SK-N-SH treated with all-trans-retinoic acid at 6 μM for 48 hours (cell line): ENCODE measurements at regions not wholly inside any gene's neighbourhood (a gene's known extent, or its start where the extent isn't known, plus 50 kb on each side); places are given as distances from the start of the nearest gene placed in this dataset.

Source experiments
- CSRNP3 ChIP-seq: fragments of 250-450 bp; sonication (Bioruptor Pico); IDR thresholded peaks from 2 replicates; pipeline ENCODE4 v1.5.1; 2021; ENCODE audit warnings: mild to moderate bottlenecking, moderate library complexity
- PPARA ChIP-seq: fragments of 250-450 bp; sonication (Bioruptor Pico); IDR thresholded peaks from 2 replicates; pipeline ENCODE4 v1.5.0; 2020; ENCODE audit warnings: mild to moderate bottlenecking, borderline replicate concordance
- RARB ChIP-seq: fragments of 250-450 bp; sonication (Bioruptor Pico); IDR thresholded peaks from 2 replicates; pipeline ENCODE4 v1.8.0; 2021; ENCODE audit warnings: mild to moderate bottlenecking, moderate library complexity
- TCF4 ChIP-seq: fragments of 250-450 bp; sonication (Bioruptor Pico); IDR thresholded peaks from 2 replicates; pipeline ENCODE4 v1.8.0; 2021; ENCODE audit warnings: mild to moderate bottlenecking, moderate library complexity, borderline replicate concordance
- ZFP3 ChIP-seq: fragments of 250-450 bp; sonication (Bioruptor Pico); IDR thresholded peaks from 2 replicates; pipeline ENCODE4 v1.5.0; 2020; ENCODE audit warnings: mild to moderate bottlenecking, moderate library complexity
- ZFP30 ChIP-seq: fragments of 450-650 bp; formaldehyde crosslinking; IDR thresholded peaks from 2 replicates; pipeline ENCODE4 v1.5.0; 2022; ENCODE audit warnings: mild to moderate bottlenecking, moderate library complexity
- TF ChIP-seq, protein P1 (sequence below): fragments of 250-450 bp; sonication (Bioruptor Pico); IDR thresholded peaks from 2 replicates; pipeline ENCODE4 v1.5.1; 2020; ENCODE audit warnings: low read depth, mild to moderate bottlenecking, moderate library complexity
- TF ChIP-seq, protein P2 (sequence below): fragments of 250-450 bp; sonication (Bioruptor Pico); IDR thresholded peaks from 2 replicates; pipeline ENCODE4 v1.8.0; 2021; ENCODE audit warnings: low read depth, mild to moderate bottlenecking, moderate library complexity, borderline replicate concordance

DNA sequence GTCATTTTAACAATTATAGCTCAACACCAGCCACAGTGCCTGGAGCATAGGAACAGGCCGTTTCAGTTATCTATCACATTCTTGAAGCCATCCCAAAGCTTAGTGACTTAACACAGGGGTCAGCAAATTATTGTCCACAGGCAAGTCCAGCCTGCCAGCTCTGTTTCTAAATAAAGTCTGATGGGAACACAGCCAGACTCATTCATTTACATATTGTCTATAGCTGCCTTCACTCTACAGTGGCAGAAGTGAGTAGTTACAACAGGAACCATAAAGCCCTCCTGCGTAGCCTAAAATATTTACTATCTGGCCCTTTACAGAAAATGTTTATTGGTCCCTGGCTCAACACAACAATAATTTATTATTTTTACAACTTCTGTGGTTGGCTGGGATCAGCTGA is 407.5 kb upstream of the AUTS2 start:
- TF ChIP-seq CSRNP3 (CRISPR knock-in tag): no peak
- no peak for TF ChIP-seq RARB (CRISPR knock-in tag)
- no peak for TF ChIP-seq PPARA (CRISPR knock-in tag)
- TF ChIP-seq ZFP3 (CRISPR knock-in tag): no peak
- TF ChIP-seq, protein P1, sequence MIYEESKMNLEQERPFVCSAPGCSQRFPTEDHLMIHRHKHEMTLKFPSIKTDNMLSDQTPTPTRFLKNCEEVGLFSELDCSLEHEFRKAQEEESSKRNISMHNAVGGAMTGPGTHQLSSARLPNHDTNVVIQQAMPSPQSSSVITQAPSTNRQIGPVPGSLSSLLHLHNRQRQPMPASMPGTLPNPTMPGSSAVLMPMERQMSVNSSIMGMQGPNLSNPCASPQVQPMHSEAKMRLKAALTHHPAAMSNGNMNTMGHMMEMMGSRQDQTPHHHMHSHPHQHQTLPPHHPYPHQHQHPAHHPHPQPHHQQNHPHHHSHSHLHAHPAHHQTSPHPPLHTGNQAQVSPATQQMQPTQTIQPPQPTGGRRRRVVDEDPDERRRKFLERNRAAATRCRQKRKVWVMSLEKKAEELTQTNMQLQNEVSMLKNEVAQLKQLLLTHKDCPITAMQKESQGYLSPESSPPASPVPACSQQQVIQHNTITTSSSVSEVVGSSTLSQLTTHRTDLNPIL (CRISPR knock-in tag): no peak
- TF ChIP-seq, protein P2, sequence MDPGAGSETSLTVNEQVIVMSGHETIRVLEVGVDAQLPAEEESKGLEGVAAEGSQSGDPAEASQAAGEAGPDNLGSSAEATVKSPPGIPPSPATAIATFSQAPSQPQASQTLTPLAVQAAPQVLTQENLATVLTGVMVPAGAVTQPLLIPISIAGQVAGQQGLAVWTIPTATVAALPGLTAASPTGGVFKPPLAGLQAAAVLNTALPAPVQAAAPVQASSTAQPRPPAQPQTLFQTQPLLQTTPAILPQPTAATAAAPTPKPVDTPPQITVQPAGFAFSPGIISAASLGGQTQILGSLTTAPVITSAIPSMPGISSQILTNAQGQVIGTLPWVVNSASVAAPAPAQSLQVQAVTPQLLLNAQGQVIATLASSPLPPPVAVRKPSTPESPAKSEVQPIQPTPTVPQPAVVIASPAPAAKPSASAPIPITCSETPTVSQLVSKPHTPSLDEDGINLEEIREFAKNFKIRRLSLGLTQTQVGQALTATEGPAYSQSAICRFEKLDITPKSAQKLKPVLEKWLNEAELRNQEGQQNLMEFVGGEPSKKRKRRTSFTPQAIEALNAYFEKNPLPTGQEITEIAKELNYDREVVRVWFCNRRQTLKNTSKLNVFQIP (CRISPR knock-in tag): no peak
- TF ChIP-seq ZFP30 (CRISPR knock-in tag): no peak
- TF ChIP-seq TCF4: no peak
